A549 (cell line): ENCODE measurements at regions not wholly inside any gene's neighbourhood (a gene's known extent, or its start where the extent isn't known, plus 50 kb on each side); places are given as distances from the start of the nearest gene placed in this dataset.

ENCODE experiments used
- ATAC-seq, 2 experiments: fragments of 200-7000 bp in 1 of 2; fragments of >200 bp in 1 of 2; cut with Nextera tagmentation in 1 of 2; cut with Tn5 transposase in 1 of 2; 3 replicates each; pipeline versions ENCODE4 v1.8.0 to v1.9.1; 2018 to 2020; ENCODE audit warnings: mild to moderate bottlenecking in 1 of 2, moderate library complexity in 1 of 2
- CTCF ChIA-PET: fragments of 300-600 bp; sonication (Branson Sonifier 250); formaldehyde crosslinking; extraction: SDS; loops from one replicate; lab custom pipeline; 2021; ENCODE audit warnings: antibody characterized with exemption, inconsistent platforms; lab: Yijun Ruan, JAX
- POLR2A ChIA-PET: fragments of 350-600 bp; formaldehyde crosslinking; extraction: SDS; loops from one replicate; lab custom pipeline; 2021; ENCODE audit warnings: antibody characterized with exemption, inconsistent platforms; lab: Yijun Ruan, JAX
- DNase-seq, 2 experiments: peaks; one replicate each; pipeline versions ENCODE4 v3.0.0 to v3.0.0-alpha.2; 2011 to 2016; ENCODE audit warnings: low read depth in 1 of 2, low spot score in 1 of 2
- FAIRE-seq: peaks from 2 replicates; lab custom pipeline; 2011; peaks lifted over from hg19 to GRCh38; lab: Jason Lieb, UNC
- H3K27ac ChIP-seq, 2 experiments: fragments of >200 bp; sonication (Bioruptor Twin); formaldehyde crosslinking; 3 replicates each; pipeline ENCODE4 v1.5.1; 2016 to 2017
- H3K4me1 ChIP-seq: fragments of >200 bp; sonication (Bioruptor Twin); formaldehyde crosslinking; 3 replicates; pipeline ENCODE4 v1.6.1; 2016
- H3K4me2 ChIP-seq: fragments of >200 bp; sonication (Bioruptor Twin); formaldehyde crosslinking; 3 replicates; pipeline ENCODE4 v1.6.1; 2016
- H3K4me3 ChIP-seq: fragments of >200 bp; sonication (Bioruptor Twin); formaldehyde crosslinking; 3 replicates; pipeline ENCODE4 v1.5.1; 2016
- H3K9me3 ChIP-seq: fragments of >200 bp; sonication (Bioruptor Twin); formaldehyde crosslinking; 3 replicates; pipeline ENCODE4 v1.6.1; 2016
- EHF ChIP-seq: fragments of 250-450 bp; sonication (Bioruptor Pico); IDR thresholded peaks from 2 replicates; pipeline ENCODE4 v1.5.0; 2020; ENCODE audit warnings: mild to moderate bottlenecking
- EHMT2 ChIP-seq: fragments of 200-600 bp; sonication (generic); IDR thresholded peaks from 2 replicates; pipeline ENCODE4 v1.6.1; 2016; ENCODE audit warnings: antibody characterized with exemption, low read depth, mild to moderate bottlenecking, moderate library complexity
- FOSL2 ChIP-seq, 2 experiments: fragments of 450-650 bp in 1 of 2; fragments of >200 bp in 1 of 2; sonication (Bioruptor Twin) in 1 of 2; formaldehyde crosslinking; IDR thresholded peaks; 2 replicates each; pipeline versions ENCODE4 v1.5.0 to v1.6.1; 2016 to 2020; ENCODE audit warnings: mild to moderate bottlenecking in 1 of 2, moderate library complexity in 1 of 2
- GATA3 ChIP-seq: IDR thresholded peaks from 2 replicates; pipeline ENCODE4 v1.6.1; 2012; ENCODE audit warnings: borderline replicate concordance
- HOXB13 ChIP-seq: fragments of 250-450 bp; sonication (Bioruptor Pico); IDR thresholded peaks from 2 replicates; pipeline ENCODE4 v1.5.0; 2020; ENCODE audit warnings: low read depth, mild to moderate bottlenecking, moderate library complexity
- KDM5A ChIP-seq: fragments of 200-600 bp; sonication (generic); IDR thresholded peaks from 2 replicates; pipeline ENCODE4 v1.6.1; 2016; ENCODE audit warnings: antibody characterized with exemption, mild to moderate bottlenecking
- MAZ ChIP-seq: fragments of 150-350 bp; IDR thresholded peaks from 2 replicates; pipeline ENCODE4 v1.6.1; 2014; ENCODE audit warnings: antibody characterized with exemption, low read depth, low read length, borderline replicate concordance
- POLR2AphosphoS2 ChIP-seq: conservative IDR thresholded peaks from 2 replicates; pipeline ENCODE4 v1.6.1; 2012; ENCODE audit warnings: low read length, improper control_type of control experiment, inconsistent platforms
- RARB ChIP-seq: fragments of 250-450 bp; sonication (Bioruptor Pico); IDR thresholded peaks from 2 replicates; pipeline ENCODE4 v1.8.0; 2021; ENCODE audit warnings: mild to moderate bottlenecking, moderate library complexity
- RNF2 ChIP-seq: fragments of 200-600 bp; sonication (generic); IDR thresholded peaks from 2 replicates; pipeline ENCODE4 v1.6.1; 2016; ENCODE audit warnings: low read depth, mild to moderate bottlenecking, antibody characterized with exemption, moderate library complexity, borderline replicate concordance
- SMC3 ChIP-seq: fragments of >200 bp; sonication (Bioruptor Twin); formaldehyde crosslinking; IDR thresholded peaks from 3 replicates; pipeline ENCODE4 v1.6.1; 2018; ENCODE audit warnings: inconsistent platforms
- TP53 ChIP-seq: fragments of 250-450 bp; sonication (Bioruptor Pico); IDR thresholded peaks from 2 replicates; pipeline ENCODE4 v1.5.0; 2021; ENCODE audit warnings: mild to moderate bottlenecking, moderate library complexity
- ZC3H11A ChIP-seq: fragments of 450-650 bp; IDR thresholded peaks from 2 replicates; pipeline ENCODE4 v1.6.1; 2014; ENCODE audit warnings: antibody characterized with exemption, mild to moderate bottlenecking
- WGBS: methylation state at CpG from one replicate; pipeline ENCODE4 v1.1.6; 2017; ENCODE audit errors: missing lambda C conversion rate; 5-methylcytosine and 5-hydroxymethylcytosine counted together
- TF ChIP-seq, protein P1 (sequence below): fragments of >200 bp; sonication (Bioruptor Twin); formaldehyde crosslinking; IDR thresholded peaks from 3 replicates; pipeline ENCODE4 v1.5.1; 2016
- TF ChIP-seq, protein P2 (sequence below): fragments of 250-450 bp; sonication (Bioruptor Pico); IDR thresholded peaks from 2 replicates; pipeline ENCODE4 v1.5.0; 2020; ENCODE audit warnings: low read depth, mild to moderate bottlenecking, moderate library complexity
- TF ChIP-seq, protein P3 (sequence below): fragments of >200 bp; sonication (Bioruptor Twin); formaldehyde crosslinking; IDR thresholded peaks from 2 replicates; pipeline ENCODE4 v1.6.1; 2016
- TF ChIP-seq, protein P4 (sequence below): IDR thresholded peaks from 2 replicates; pipeline ENCODE4 v1.6.1; 2012
- TF ChIP-seq, protein P5 (sequence below): IDR thresholded peaks from 2 replicates; pipeline ENCODE4 v1.6.1; 2012

DNA sequence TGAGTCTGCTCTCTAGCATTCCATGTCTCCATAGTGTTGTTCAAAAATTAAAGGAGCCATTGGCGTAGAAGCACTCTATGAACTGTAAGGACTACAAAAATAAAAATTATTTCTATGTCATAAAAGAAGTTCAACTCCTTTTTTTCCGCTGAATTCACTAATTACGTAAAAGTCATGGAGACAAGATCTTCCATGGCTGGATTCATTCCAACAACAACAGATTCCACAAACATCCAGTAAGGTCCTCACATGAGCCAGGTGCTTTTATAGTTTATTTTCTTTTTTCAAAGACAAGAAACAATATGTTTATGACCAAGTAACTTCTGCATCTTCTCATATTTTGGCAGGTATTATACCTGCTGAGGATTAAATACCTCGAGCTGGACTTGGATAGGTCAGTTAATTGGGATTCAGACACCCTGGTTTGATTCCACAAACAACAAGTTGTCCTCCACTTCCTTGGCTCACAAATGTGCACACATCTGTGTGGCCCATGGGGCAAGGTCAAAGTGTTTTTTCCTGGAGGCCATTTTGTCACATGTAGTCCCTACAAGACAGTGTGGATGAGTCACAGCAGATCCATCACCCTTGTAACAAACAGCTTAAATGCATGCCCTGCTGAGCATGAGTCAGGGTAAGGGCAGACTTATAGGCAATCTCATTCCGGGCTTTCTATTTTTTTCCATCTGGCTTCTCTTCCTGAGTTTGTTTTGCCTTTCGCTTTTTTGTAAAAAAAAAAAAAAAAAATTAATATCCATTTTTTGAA, 475.6 kb downstream of the COG6 start:
- Histone ChIP-seq H3K9me3 (0 out of 3 replicates have a peak, but pooled peaks cover 2% of the 10 kb centered on the region), H3K27ac (peak overlapping the region in 1 of 2 experiments; percentile 24; a peak in 2 of 6 replicates), H3K4me1 (no peaks in the 10 kb centered on the region), H3K4me2 (no peak overlapping the region), H3K4me3 (no peak overlapping the region)
- no peak for TF ChIP-seq POLR2AphosphoS2
- TF ChIP-seq, protein P1, sequence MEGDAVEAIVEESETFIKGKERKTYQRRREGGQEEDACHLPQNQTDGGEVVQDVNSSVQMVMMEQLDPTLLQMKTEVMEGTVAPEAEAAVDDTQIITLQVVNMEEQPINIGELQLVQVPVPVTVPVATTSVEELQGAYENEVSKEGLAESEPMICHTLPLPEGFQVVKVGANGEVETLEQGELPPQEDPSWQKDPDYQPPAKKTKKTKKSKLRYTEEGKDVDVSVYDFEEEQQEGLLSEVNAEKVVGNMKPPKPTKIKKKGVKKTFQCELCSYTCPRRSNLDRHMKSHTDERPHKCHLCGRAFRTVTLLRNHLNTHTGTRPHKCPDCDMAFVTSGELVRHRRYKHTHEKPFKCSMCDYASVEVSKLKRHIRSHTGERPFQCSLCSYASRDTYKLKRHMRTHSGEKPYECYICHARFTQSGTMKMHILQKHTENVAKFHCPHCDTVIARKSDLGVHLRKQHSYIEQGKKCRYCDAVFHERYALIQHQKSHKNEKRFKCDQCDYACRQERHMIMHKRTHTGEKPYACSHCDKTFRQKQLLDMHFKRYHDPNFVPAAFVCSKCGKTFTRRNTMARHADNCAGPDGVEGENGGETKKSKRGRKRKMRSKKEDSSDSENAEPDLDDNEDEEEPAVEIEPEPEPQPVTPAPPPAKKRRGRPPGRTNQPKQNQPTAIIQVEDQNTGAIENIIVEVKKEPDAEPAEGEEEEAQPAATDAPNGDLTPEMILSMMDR: no peak
- no peak for TF ChIP-seq RNF2
- TF ChIP-seq, protein P2, sequence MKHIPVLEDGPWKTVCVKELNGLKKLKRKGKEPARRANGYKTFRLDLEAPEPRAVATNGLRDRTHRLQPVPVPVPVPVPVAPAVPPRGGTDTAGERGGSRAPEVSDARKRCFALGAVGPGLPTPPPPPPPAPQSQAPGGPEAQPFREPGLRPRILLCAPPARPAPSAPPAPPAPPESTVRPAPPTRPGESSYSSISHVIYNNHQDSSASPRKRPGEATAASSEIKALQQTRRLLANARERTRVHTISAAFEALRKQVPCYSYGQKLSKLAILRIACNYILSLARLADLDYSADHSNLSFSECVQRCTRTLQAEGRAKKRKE (CRISPR knock-in tag): no peak
- no peak for TF ChIP-seq EHMT2
- no peak for TF ChIP-seq TP53 (CRISPR knock-in tag)
- no peak for TF ChIP-seq GATA3
- no peak for TF ChIP-seq FOSL2 (IDR thresholded peaks at IDR 0.05)
- peak; percentile 64 for TF ChIP-seq FOSL2 (CRISPR knock-in tag; IDR thresholded peaks at IDR 0.05)
- ChIA-PET CTCF (interaction anchor here (1.1 to 1.2 kb wide), 2 partner anchors 13 to 62 kb away, joined by 3 read pairs; no protein-coding TSS in a partner anchor), POLR2A (no interaction called here)
- DNase-seq: peak; percentile 26 to 70
- 65% methylated on average over 6 of the region's 6 CpGs for WGBS
- peak; percentile 62 to 73; a peak in 5 of 6 replicates for ATAC-seq
- FAIRE-seq: no peak

DNA sequence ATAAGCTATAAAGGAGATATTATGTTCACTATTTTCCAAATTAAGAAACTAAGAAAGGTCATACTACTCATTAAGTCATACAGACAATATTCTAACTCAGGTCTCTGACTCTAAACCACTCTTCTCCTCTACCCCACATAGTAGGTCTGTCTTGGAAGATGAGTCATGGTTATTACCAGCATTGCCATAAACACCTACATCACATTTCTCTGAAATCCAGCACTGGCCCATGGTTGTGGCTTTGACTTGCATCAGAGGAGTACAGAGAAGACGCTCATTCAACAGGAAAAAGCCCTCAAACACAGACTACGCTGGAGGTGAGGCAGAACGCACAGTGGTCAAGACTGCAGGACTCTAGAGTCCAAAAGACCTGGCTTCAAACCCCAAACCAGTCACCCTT, 476.8 kb downstream of the COG6 start:
- 0 out of 3 replicates have a peak, but pooled peaks cover 2% of the 10 kb centered on the region for H3K9me3 ChIP-seq
- H3K27ac ChIP-seq: no peak overlapping the region
- no peak for FAIRE-seq
- ATAC-seq: no peak
- H3K4me2 ChIP-seq: no peak overlapping the region
- no peak for DNase-seq
- 100% methylated on average over 3 of the region's 3 CpGs for WGBS
- no peak overlapping the region for H3K4me3 ChIP-seq
- no peaks in the 10 kb centered on the region for H3K4me1 ChIP-seq
- ChIA-PET CTCF (no interaction called here), POLR2A (no interaction called here)
- TF ChIP-seq EHF (CRISPR knock-in tag) (no peak), MAZ (no peak)
- TF ChIP-seq, protein P3, sequence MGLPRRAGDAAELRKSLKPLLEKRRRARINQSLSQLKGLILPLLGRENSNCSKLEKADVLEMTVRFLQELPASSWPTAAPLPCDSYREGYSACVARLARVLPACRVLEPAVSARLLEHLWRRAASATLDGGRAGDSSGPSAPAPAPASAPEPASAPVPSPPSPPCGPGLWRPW: no peak
- TF ChIP-seq, protein P4, sequence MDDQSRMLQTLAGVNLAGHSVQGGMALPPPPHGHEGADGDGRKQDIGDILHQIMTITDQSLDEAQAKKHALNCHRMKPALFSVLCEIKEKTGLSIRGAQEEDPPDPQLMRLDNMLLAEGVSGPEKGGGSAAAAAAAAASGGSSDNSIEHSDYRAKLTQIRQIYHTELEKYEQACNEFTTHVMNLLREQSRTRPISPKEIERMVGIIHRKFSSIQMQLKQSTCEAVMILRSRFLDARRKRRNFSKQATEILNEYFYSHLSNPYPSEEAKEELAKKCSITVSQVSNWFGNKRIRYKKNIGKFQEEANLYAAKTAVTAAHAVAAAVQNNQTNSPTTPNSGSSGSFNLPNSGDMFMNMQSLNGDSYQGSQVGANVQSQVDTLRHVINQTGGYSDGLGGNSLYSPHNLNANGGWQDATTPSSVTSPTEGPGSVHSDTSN: no peak

DNA sequence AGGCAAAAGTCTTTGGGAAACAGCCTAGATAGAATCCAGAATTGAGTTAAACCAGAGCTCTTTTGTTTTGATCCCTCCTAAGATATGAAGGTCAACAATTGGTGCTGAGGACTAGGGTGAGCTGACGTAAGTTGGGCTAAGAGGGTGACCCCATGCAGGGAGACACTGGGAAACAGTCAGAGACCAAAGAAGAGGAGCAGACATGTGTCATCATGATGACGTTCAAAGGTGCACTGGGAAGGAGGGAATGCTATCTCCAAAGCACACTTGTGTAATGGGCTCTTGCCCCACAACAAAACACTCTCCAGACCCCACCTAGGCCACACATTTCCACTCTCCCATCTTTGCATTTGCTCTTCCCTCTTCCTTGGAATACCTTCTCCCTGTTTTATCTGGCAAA, 481.4 kb downstream of the COG6 start:
- FAIRE-seq: no peak
- no peak for ATAC-seq
- CTCF ChIA-PET: interaction anchor here (1.0 to 2.1 kb wide), 2 partner anchors 10 to 25 kb away, joined by 3 to 5 read pairs; no protein-coding TSS in a partner anchor
- TF ChIP-seq, protein P2 (CRISPR knock-in tag): no peak
- TF ChIP-seq, protein P5, sequence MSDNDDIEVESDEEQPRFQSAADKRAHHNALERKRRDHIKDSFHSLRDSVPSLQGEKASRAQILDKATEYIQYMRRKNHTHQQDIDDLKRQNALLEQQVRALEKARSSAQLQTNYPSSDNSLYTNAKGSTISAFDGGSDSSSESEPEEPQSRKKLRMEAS: no peak
- TF ChIP-seq RARB (CRISPR knock-in tag) (no peak), SMC3 (no peak), KDM5A (no peak), ZC3H11A (no peak), HOXB13 (CRISPR knock-in tag) (no peak)
- TF ChIP-seq, protein P3: no peak
- H3K4me1 ChIP-seq: no peaks in the 10 kb centered on the region
- no peak overlapping the region for H3K4me2 ChIP-seq
- POLR2A ChIA-PET: no interaction called here
- H3K27ac ChIP-seq: no peak overlapping the region
- no peak for DNase-seq
- H3K4me3 ChIP-seq: no peak overlapping the region
- H3K9me3 ChIP-seq: no peaks in the 10 kb centered on the region
- 68% methylated on average over 2 of the region's 2 CpGs for WGBS
